Gastrocnemius medialis (tissue), 4 donors: ENCODE measurements at regions not wholly inside any gene's neighbourhood (a gene's known extent, or its start where the extent isn't known, plus 50 kb on each side); places are given as distances from the start of the nearest gene placed in this dataset.

ENCODE experiments used
- CTCF ChIP-seq, 5 experiments: fragments of 450-650 bp in 3 of 5; fragments of 200-600 bp in 2 of 5; sonication (generic) in 2 of 5; IDR thresholded peaks in 4 of 5; conservative IDR thresholded peaks in 1 of 5; 1 replicate in 4 of 5; 2 replicates in 1 of 5; pipeline ENCODE4 v1.5.1; 2016 to 2019; ENCODE audit warnings: antibody characterized with exemption in 5 of 5, mild to moderate bottlenecking in 3 of 5, moderate library complexity in 3 of 5
- POLR2A ChIP-seq, 2 donors: fragments of 450-650 bp; IDR thresholded peaks; one replicate each; pipeline ENCODE4 v1.6.1; 2017; ENCODE audit warnings: antibody characterized with exemption in 2 of 2, mild to moderate bottlenecking in 2 of 2, moderate library complexity in 2 of 2

- no peak for TF ChIP-seq CTCF (IDR thresholded peaks at IDR 0.05 in 4 of 5, conservative IDR thresholded peaks at IDR 0.05 in 1 of 5)
- no peak for TF ChIP-seq POLR2A (IDR thresholded peaks at IDR 0.05)
These were observed 849.2 kb downstream of the KCNMA1 start for GRCh38 chr10:76788452-76788811.
